PC-9 (cell line): ENCODE measurements at regions not wholly inside any gene's neighbourhood (a gene's known extent, or its start where the extent isn't known, plus 50 kb on each side); places are given as distances from the start of the nearest gene placed in this dataset.

Experiments used
- BruUV-seq: library from RNA; stranded (reverse); fragments of 400-500 nt; replicated peaks from 2 replicates; lab custom pipeline; 2021; lab: Mats Ljungman, UMichigan
- CTCF ChIA-PET: fragments of 300-600 bp; sonication (Branson Sonifier 250); formaldehyde crosslinking; loops from one replicate; lab custom pipeline; 2022; ENCODE audit warnings: antibody characterized with exemption; lab: Charles Lee
- POLR2A ChIA-PET: fragments of 300-600 bp; sonication (Branson Sonifier 250); formaldehyde crosslinking; loops from one replicate; lab custom pipeline; 2022; ENCODE audit warnings: antibody characterized with exemption; ENCODE audit not compliant: unreplicated experiment; lab: Charles Lee
- DNase-seq, 2 experiments: peaks; one replicate each; pipeline versions ENCODE4 v3.0.0 to v3.0.0-alpha.2; 2015 to 2022; ENCODE audit warnings: mixed read lengths in 1 of 2
- H2AFZ ChIP-seq: fragments of 200-600 bp; sonication (generic); 2 replicates; pipeline ENCODE4 v1.8.1; 2017; ENCODE audit warnings: antibody characterized with exemption
- H3F3A ChIP-seq: fragments of 200-600 bp; sonication (generic); 2 replicates; pipeline ENCODE4 v1.8.1; 2017; ENCODE audit warnings: antibody characterized with exemption, mild to moderate bottlenecking, low read depth; ENCODE audit not compliant: insufficient read depth
- H3K27ac ChIP-seq: fragments of 200-600 bp; sonication (generic); 2 replicates; pipeline ENCODE4 v1.6.1; 2016; ENCODE audit warnings: mixed run types
- H3K27me3 ChIP-seq: fragments of 200-600 bp; sonication (generic); 2 replicates; pipeline ENCODE4 v1.6.1; 2016; ENCODE audit warnings: low read depth, mixed run types; ENCODE audit not compliant: insufficient read depth
- H3K36me3 ChIP-seq: fragments of 200-600 bp; sonication (generic); 2 replicates; pipeline ENCODE4 v1.6.1; 2016; ENCODE audit warnings: low read depth, mixed run types
- H3K4me1 ChIP-seq: fragments of 200-600 bp; sonication (generic); replicated peaks from 2 replicates; pipeline ENCODE4 v1.6.1; 2016; ENCODE audit warnings: mixed run types; ENCODE audit not compliant: insufficient read depth
- H3K4me2 ChIP-seq: fragments of 200-600 bp; sonication (generic); 2 replicates; pipeline ENCODE4 v1.6.1; 2017; ENCODE audit warnings: mixed run types
- H3K4me3 ChIP-seq: fragments of 200-600 bp; sonication (generic); 2 replicates; pipeline ENCODE4 v1.6.1; 2016; ENCODE audit warnings: mixed run types
- H3K79me2 ChIP-seq: fragments of 200-600 bp; sonication (generic); 2 replicates; pipeline ENCODE4 v1.6.1; 2017; ENCODE audit warnings: low read depth, mixed run types
- H3K9me2 ChIP-seq: fragments of 200-600 bp; sonication (generic); 2 replicates; pipeline ENCODE4 v1.8.1; 2017; ENCODE audit warnings: mild to moderate bottlenecking; ENCODE audit not compliant: insufficient read depth
- H3K9me3 ChIP-seq: fragments of 200-600 bp; sonication (generic); 2 replicates; pipeline ENCODE4 v1.8.1; 2016; ENCODE audit warnings: low read depth; ENCODE audit not compliant: insufficient read depth
- H4K20me1 ChIP-seq: fragments of 200-600 bp; sonication (generic); 2 replicates; pipeline ENCODE4 v1.8.1; 2017; ENCODE audit not compliant: insufficient read depth
- EZH2 ChIP-seq: fragments of 200-600 bp; sonication (generic); IDR thresholded peaks from 2 replicates; pipeline ENCODE4 v1.8.0; 2017; ENCODE audit warnings: antibody characterized with exemption, low read depth
- intact Hi-C: fragments of 100-400 bp; cut with micrococcal nuclease; formaldehyde crosslinking; loops from one replicate; pipeline ENCODE4 v1.10.0; 2022; ENCODE audit not compliant: unreplicated experiment
- TF ChIP-seq, protein P1 (sequence below): fragments of 200-600 bp; sonication (generic); conservative IDR thresholded peaks from 2 replicates; pipeline ENCODE4 v1.6.1; 2017; ENCODE audit warnings: mixed run types, antibody characterized with exemption, mild to moderate bottlenecking, moderate library complexity

- TF ChIP-seq, protein P1, sequence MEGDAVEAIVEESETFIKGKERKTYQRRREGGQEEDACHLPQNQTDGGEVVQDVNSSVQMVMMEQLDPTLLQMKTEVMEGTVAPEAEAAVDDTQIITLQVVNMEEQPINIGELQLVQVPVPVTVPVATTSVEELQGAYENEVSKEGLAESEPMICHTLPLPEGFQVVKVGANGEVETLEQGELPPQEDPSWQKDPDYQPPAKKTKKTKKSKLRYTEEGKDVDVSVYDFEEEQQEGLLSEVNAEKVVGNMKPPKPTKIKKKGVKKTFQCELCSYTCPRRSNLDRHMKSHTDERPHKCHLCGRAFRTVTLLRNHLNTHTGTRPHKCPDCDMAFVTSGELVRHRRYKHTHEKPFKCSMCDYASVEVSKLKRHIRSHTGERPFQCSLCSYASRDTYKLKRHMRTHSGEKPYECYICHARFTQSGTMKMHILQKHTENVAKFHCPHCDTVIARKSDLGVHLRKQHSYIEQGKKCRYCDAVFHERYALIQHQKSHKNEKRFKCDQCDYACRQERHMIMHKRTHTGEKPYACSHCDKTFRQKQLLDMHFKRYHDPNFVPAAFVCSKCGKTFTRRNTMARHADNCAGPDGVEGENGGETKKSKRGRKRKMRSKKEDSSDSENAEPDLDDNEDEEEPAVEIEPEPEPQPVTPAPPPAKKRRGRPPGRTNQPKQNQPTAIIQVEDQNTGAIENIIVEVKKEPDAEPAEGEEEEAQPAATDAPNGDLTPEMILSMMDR: no peak
- no peak for TF ChIP-seq EZH2
- H3K9me2 ChIP-seq: peaks cover 6% of the 10 kb centered on the region; the same call in 1 of the 2 replicates
- intact Hi-C loops: no loop called here
- H3K9me3 ChIP-seq: no peaks in the 10 kb centered on the region
- no peak for DNase-seq
- no peaks in the 10 kb centered on the region for H3K36me3 ChIP-seq
- no peak overlapping the region for H3K4me2 ChIP-seq
- H3K79me2 ChIP-seq: no peaks in the 10 kb centered on the region
- no TSS peak for BruUV-seq
- no peaks in the 10 kb centered on the region for H3F3A ChIP-seq
- ChIA-PET CTCF (no interaction called here), POLR2A (no interaction called here)
- H3K4me1 ChIP-seq: no peaks in the 10 kb centered on the region
- H4K20me1 ChIP-seq: no peaks in the 10 kb centered on the region
- H3K27ac ChIP-seq: no peak overlapping the region
- no peak overlapping the region for H2AFZ ChIP-seq
- H3K4me3 ChIP-seq: no peak overlapping the region
- H3K27me3 ChIP-seq: no peaks in the 10 kb centered on the region
Measured at GRCh38 chr4:65126200-65126599, 544.1 kb downstream of the EPHA5 start.

DNA sequence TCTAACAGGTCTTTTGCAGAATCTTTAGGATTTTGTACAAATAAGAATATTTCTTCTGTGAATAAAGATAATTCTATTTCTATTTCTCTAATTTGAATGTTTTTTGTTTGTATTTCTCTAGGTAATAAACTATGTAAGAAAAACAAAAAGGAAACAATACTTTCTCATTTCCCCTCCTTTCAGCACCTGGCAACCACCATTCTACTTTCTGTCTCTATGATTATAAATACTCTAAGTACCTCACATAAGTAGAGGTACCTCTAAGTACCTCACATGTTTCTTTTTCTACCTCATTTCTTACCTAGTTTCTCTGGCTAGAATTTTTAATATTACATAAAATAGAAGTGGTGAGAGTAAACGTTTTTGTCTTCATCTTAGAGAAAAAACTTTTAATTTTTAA is 550.0 kb downstream of the EPHA5 start:
- H4K20me1 ChIP-seq: no peaks in the 10 kb centered on the region
- ChIA-PET CTCF (no interaction called here), POLR2A (no interaction called here)
- no peaks in the 10 kb centered on the region for H3K36me3 ChIP-seq
- TF ChIP-seq, protein P1: no peak
- TF ChIP-seq EZH2: no peak
- intact Hi-C loops: no loop called here
- H3K9me3 ChIP-seq: no peaks in the 10 kb centered on the region
- H3K4me1 ChIP-seq: no peaks in the 10 kb centered on the region
- peaks cover 6% of the 10 kb centered on the region; the same call in 1 of the 2 replicates for H3K9me2 ChIP-seq
- H2AFZ ChIP-seq: no peak overlapping the region
- H3K27me3 ChIP-seq: no peaks in the 10 kb centered on the region
- BruUV-seq: no TSS peak
- no peak overlapping the region for H3K4me2 ChIP-seq
- no peak for DNase-seq
- H3K4me3 ChIP-seq: no peak overlapping the region
- no peaks in the 10 kb centered on the region for H3F3A ChIP-seq
- no peak overlapping the region for H3K27ac ChIP-seq
- no peaks in the 10 kb centered on the region for H3K79me2 ChIP-seq

DNA sequence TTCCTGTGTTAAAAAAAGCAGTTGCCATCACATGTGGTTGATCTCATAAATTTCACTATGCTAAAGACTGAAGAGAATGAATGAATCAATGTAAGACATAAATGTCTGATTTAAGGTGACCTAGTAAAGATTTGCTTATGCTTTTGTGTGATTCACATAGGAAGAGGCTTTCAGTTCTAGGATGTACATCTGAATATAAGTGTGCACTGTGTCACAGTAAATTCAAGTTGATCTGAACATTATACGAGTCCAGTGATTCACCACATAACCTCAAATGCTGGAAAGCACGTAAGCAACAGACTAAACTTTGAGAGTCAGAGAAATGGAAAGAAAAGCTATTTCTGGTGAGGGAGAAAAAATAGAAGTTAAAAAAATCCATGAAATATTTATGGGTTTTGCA is 567.9 kb downstream of the EPHA5 start:
- POLR2A ChIA-PET: no interaction called here
- intact Hi-C loops: no loop called here
- DNase-seq: no peak

More for the DNA sequence above, 567.9 kb downstream of the EPHA5 start:
- Histone ChIP-seq H3K36me3 (no peaks in the 10 kb centered on the region), H3K27me3 (no peaks in the 10 kb centered on the region), H3K4me2 (no peak overlapping the region), H3K9me3 (no peaks in the 10 kb centered on the region), H4K20me1 (no peaks in the 10 kb centered on the region), H3F3A (no peaks in the 10 kb centered on the region), H3K27ac (no peak overlapping the region), H2AFZ (no peak overlapping the region), H3K9me2 (no peaks in the 10 kb centered on the region), H3K79me2 (no peaks in the 10 kb centered on the region), H3K4me1 (no peaks in the 10 kb centered on the region), H3K4me3 (no peak overlapping the region)
- TF ChIP-seq, protein P1: no peak
- TF ChIP-seq EZH2: no peak
- BruUV-seq: no TSS peak
- CTCF ChIA-PET: no interaction called here
